Stomach (tissue), 8 donors: ENCODE measurements at regions not wholly inside any gene's neighbourhood (a gene's known extent, or its start where the extent isn't known, plus 50 kb on each side); places are given as distances from the start of the nearest gene placed in this dataset.

Experiments used
- DNase-seq, 2 donors: peaks; one replicate each; pipeline versions ENCODE4 v3.0.0 to v3.0.0-alpha.2; 2013 to 2019
- H3K27ac ChIP-seq, 5 donors: fragments of 200-600 bp in 4 of 5; sonication (generic) in 4 of 5; one replicate each; pipeline ENCODE4 v1.5.1; 2013 to 2019; ENCODE audit warnings: mild to moderate bottlenecking in 1 of 5, moderate library complexity in 1 of 5
- H3K27me3 ChIP-seq, 3 donors: fragments of 200-600 bp; sonication (generic); one replicate each; pipeline ENCODE4 v1.5.1; 2017 to 2019; ENCODE audit warnings: mixed run types in 1 of 3
- H3K36me3 ChIP-seq, 4 donors: fragments of 200-600 bp; sonication (generic); 1 replicate in 3 of 4; 2 replicates in 1 of 4; pipeline ENCODE4 v1.5.1; 2016 to 2019
- H3K4me1 ChIP-seq, 4 donors: fragments of 200-600 bp; sonication (generic); one replicate each; pipeline ENCODE4 v1.5.1; 2016 to 2019
- H3K4me3 ChIP-seq, 4 donors: fragments of 200-600 bp; sonication (generic) in 3 of 4; one replicate each; pipeline ENCODE4 v1.5.1; 2016 to 2019; ENCODE audit warnings: mild to moderate bottlenecking in 1 of 4
- H3K9me3 ChIP-seq, 4 donors: fragments of 200-600 bp; sonication (generic); one replicate each; pipeline ENCODE4 v1.5.1; 2016 to 2019
- EP300 ChIP-seq: sonication (generic); formaldehyde crosslinking; IDR thresholded peaks from one replicate; pipeline ENCODE4 v1.6.1; 2017; ENCODE audit warnings: antibody characterized with exemption
- POLR2A ChIP-seq, 4 donors: fragments of 450-650 bp; IDR thresholded peaks; one replicate each; pipeline ENCODE4 v1.6.1; 2016; ENCODE audit warnings: antibody characterized with exemption in 4 of 4, control low read depth in 2 of 4, mild to moderate bottlenecking in 1 of 4, moderate library complexity in 1 of 4
- POLR2AphosphoS5 ChIP-seq, 3 donors: sonication (generic); formaldehyde crosslinking; IDR thresholded peaks; one replicate each; pipeline ENCODE4 v1.6.1; 2016; ENCODE audit warnings: antibody characterized with exemption in 3 of 3
- WGBS, 5 donors: extraction: QIAGEN DNeasy Blood & Tissue Kit in 3 of 5; methylation state at CpG; one replicate each; pipeline versions ENCODE4 v1.1.5 to v1.1.7; 2013 to 2018; 5-methylcytosine and 5-hydroxymethylcytosine counted together
- intact Hi-C: fragments of 100-400 bp; cut with DNase I; formaldehyde crosslinking; loops from one replicate; pipeline ENCODE4 v1.15.1; 2023; ENCODE audit warnings: low total_unique reads
- TF ChIP-seq, protein P1 (sequence below), 7 experiments: fragments of 450-650 bp in 4 of 7; fragments of 200-600 bp in 3 of 7; sonication (generic) in 3 of 7; IDR thresholded peaks; one replicate each; pipeline ENCODE4 v1.5.1; 2016 to 2019; ENCODE audit warnings: antibody characterized with exemption in 7 of 7, control low read depth in 2 of 7, mild to moderate bottlenecking in 1 of 7
- donor health status: healthy with polysubstance abuse.
- donor health status: Bipolar disorder and iron deficiency.
- donor health status: healthy.

- no peak for DNase-seq
- Histone ChIP-seq H3K36me3 (no peaks in the 10 kb centered on the region), H3K27me3 (peaks cover 0 to 15% (median 0%) of the 10 kb centered on the region in 3 donors), H3K27ac (no peak overlapping the region), H3K4me1 (no peaks in the 10 kb centered on the region), H3K9me3 (no peaks in the 10 kb centered on the region), H3K4me3 (no peak overlapping the region)
- 48 to 65% (median 55%) methylated on average over 3 of the region's 3 CpGs for WGBS, 5 donors
- intact Hi-C loops = no loop called here
- TF ChIP-seq, protein P1, sequence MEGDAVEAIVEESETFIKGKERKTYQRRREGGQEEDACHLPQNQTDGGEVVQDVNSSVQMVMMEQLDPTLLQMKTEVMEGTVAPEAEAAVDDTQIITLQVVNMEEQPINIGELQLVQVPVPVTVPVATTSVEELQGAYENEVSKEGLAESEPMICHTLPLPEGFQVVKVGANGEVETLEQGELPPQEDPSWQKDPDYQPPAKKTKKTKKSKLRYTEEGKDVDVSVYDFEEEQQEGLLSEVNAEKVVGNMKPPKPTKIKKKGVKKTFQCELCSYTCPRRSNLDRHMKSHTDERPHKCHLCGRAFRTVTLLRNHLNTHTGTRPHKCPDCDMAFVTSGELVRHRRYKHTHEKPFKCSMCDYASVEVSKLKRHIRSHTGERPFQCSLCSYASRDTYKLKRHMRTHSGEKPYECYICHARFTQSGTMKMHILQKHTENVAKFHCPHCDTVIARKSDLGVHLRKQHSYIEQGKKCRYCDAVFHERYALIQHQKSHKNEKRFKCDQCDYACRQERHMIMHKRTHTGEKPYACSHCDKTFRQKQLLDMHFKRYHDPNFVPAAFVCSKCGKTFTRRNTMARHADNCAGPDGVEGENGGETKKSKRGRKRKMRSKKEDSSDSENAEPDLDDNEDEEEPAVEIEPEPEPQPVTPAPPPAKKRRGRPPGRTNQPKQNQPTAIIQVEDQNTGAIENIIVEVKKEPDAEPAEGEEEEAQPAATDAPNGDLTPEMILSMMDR (IDR thresholded peaks at IDR 0.05) = no peak
- TF ChIP-seq POLR2A (IDR thresholded peaks at IDR 0.05) (no peak), POLR2AphosphoS5 (IDR thresholded peaks at IDR 0.05) (no peak), EP300 (no peak)
Observed at GRCh38 chr2:118380915-118381653, 292.8 kb downstream of the INSIG2 start.

GRCh38 chr2:118375907-118376485 lies 287.7 kb downstream of the INSIG2 start:
- Histone ChIP-seq H3K27ac (no peak overlapping the region), H3K36me3 (no peaks in the 10 kb centered on the region), H3K4me1 (no peaks in the 10 kb centered on the region), H3K27me3 (peaks cover 0 to 15% (median 0%) of the 10 kb centered on the region in 3 donors), H3K4me3 (no peak overlapping the region), H3K9me3 (no peaks in the 10 kb centered on the region)
- 38 to 67% (median 56%) methylated on average over 10 of the region's 10 CpGs for WGBS, 5 donors
- no peak for TF ChIP-seq POLR2AphosphoS5 (IDR thresholded peaks at IDR 0.05)
- TF ChIP-seq POLR2A (IDR thresholded peaks at IDR 0.05) = no peak
- no peak for TF ChIP-seq EP300
- TF ChIP-seq, protein P1 (IDR thresholded peaks at IDR 0.05) = no peak
- intact Hi-C loops = no loop called here
- DNase-seq = no peak

GRCh38 chr2:118374974-118375755 lies 286.9 kb downstream of the INSIG2 start:
- no peaks in the 10 kb centered on the region for H3K36me3 ChIP-seq
- no peaks in the 10 kb centered on the region for H3K9me3 ChIP-seq
- no peak overlapping the region for H3K4me3 ChIP-seq
- no peaks in the 10 kb centered on the region for H3K4me1 ChIP-seq
- WGBS, 5 donors = 57 to 72% (median 59%) methylated on average over 4 of the region's 4 CpGs
- no peak for DNase-seq
- intact Hi-C loops = no loop called here
- no peak overlapping the region for H3K27ac ChIP-seq
- no peak for TF ChIP-seq EP300
- no peak for TF ChIP-seq POLR2AphosphoS5 (IDR thresholded peaks at IDR 0.05)
- TF ChIP-seq, protein P1 (IDR thresholded peaks at IDR 0.05) = no peak
- TF ChIP-seq POLR2A (IDR thresholded peaks at IDR 0.05) = no peak
- peaks cover 0 to 15% (median 0%) of the 10 kb centered on the region in 3 donors for H3K27me3 ChIP-seq
